Neural progenitor cell (in vitro differentiated cells): ENCODE measurements at regions not wholly inside any gene's neighbourhood (a gene's known extent, or its start where the extent isn't known, plus 50 kb on each side); places are given as distances from the start of the nearest gene placed in this dataset.

ENCODE experiments used
- CTCF ChIP-seq: fragments of 200-600 bp; sonication (generic); IDR thresholded peaks from 2 replicates; pipeline ENCODE4 v1.5.1; 2017; ENCODE audit warnings: antibody characterized with exemption, mild to moderate bottlenecking
- EZH2 ChIP-seq: fragments of 200-600 bp; sonication (generic); IDR thresholded peaks from 2 replicates; pipeline ENCODE4 v1.6.1; 2017; ENCODE audit warnings: antibody characterized with exemption, mild to moderate bottlenecking, moderate library complexity
- EZH2phosphoT487 ChIP-seq: fragments of 200-600 bp; sonication (generic); IDR thresholded peaks from 2 replicates; pipeline ENCODE4 v1.6.1; 2017; ENCODE audit warnings: antibody characterized with exemption

GRCh38 chr1:73717976-73718375 is 480.0 kb downstream of the LRRIQ3 start:
- no peak for TF ChIP-seq CTCF
- TF ChIP-seq EZH2: no peak
- no peak for TF ChIP-seq EZH2phosphoT487
